ENCODE measurements at regions not wholly inside any gene's neighbourhood (a gene's known extent, or its start where the extent isn't known, plus 50 kb on each side); places are given as distances from the start of the nearest gene placed in this dataset.

DNA sequence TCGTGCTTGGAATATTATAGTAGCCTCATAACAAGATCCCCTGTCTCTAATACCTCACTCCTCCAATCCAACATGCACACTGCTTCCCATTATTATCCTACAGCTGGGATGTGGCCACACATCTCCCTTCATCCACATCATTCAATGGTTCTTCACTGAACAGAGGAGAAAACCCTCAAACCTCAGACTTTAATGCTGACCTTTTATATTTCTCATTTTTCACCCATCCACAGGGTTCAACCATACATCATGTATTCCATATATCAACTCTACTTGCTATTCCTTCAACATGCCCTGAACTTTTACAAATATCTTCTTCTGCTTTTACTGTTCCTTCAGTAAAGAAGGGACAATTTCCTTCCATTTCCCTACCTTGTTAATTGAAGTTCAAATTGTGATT lies 396.8 kb downstream of the TLE4 start:
- no peak for DNase-seq

DNA sequence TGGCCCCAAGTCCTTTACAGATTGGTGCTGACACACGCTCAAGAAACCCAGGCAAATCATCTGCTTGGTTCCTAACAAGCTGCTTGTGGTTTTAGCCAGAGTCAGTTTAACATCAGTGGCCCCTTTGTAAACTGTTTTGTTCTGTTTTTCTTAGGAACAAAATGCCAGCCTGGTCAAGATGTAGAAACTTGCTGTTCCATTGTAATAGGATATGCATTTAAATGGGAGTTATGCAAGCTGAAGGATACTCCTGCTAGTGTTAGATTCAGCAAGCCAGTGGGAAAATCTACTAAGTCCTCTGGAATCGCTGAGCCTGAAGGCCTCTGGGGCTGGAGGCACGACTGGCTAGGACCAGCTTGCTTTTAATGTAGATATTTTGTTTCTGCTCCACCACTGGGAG lies 391.1 kb downstream of the TLE4 start:
- no peak for DNase-seq

DNA sequence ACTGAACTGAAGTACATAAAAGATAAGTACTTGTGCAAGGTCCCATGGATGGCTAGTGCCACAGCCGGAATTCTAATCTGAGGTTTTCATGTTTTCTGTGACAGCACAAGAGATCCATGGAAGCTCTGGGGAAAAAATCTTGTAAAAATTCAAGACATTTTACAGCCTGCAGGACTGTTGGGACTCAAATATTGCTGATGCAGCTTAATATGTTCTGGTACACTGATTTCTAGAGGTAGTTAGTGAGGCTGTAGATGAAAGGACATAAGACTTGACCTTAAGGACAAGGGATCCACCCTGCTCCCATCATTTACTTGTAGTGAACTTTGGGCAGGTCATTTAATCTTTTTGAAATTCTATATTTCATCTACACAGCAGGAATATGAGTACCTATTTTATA lies 390.4 kb downstream of the TLE4 start:
- DNase-seq: no peak

DNA sequence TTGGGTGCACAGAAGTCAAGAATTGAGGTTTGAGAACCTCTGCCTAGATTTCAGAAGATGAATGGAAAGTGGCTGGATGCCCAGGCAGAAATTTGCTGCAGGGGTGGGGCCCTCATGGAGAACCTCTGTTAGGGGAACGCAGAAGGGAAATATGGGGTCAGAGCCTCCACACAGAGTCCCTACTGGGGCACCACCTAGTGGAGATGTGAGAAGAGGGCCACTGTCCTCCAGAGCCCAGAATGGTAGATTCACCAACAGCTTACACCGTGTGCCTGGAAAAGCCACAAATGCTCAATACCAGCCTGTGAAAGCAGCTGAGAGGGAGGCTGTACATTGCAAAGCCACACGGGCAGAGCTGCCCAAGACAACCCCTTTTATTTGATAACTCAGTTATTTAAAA lies 383.5 kb downstream of the TLE4 start:
- no peak for DNase-seq

DNA sequence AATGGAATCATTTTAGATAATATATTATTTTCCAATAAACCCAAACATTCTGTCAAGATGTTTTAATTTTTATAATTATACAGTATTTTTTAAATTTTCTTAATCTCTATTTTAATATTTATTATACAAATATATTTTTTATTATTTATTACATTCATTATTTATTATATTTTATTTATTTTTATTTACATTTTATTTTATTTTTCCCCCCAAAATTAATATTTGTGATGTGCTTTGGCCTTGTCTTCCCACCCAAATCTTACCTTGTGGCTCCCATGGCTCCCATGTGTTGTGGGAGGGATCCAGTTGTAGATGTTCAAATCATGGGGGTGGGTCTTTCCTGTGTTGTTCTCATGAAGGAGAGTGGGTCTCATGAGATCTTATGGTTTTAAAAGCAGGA lies 382.1 kb downstream of the TLE4 start:
- no peak for DNase-seq

DNA sequence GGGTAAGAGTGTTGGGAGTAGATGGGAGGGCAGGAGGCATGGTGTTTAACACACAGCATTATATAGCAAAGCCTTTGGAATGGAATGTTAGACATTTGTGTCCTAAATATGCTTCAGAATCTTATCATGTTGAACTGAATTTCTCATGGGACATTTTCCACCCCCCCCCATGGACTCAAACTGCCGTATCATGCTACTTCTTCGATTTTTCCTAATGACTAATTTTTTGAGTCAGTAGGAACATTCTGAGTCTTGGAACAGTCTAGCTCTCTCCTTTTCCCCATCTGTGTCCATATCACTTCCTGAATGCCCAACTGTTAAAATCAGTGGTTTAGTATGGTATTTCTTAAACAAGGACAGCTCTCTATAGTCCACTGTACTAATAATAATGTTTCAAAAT lies 380.6 kb downstream of the TLE4 start:
- DNase-seq: no peak

DNA sequence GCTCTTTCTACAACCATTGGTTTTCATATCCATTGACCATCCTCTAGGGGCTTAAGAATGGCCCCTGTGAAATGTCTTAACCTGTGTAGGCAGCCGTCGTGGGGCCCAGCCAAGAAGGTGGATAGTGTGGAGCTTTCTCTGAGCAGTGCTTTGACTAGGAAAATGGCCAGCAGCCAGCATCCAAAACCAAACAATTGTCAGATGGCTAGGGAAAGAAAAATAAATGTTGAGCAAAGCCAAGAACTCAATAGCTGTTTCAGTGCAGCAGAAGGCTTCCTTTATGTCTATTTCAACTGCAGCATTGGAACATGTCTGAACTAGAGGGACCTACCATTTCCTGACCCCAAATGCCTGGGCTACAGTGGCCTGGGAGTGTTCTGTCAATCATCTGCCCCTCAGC lies 374.9 kb downstream of the TLE4 start:
- DNase-seq: no peak

DNA sequence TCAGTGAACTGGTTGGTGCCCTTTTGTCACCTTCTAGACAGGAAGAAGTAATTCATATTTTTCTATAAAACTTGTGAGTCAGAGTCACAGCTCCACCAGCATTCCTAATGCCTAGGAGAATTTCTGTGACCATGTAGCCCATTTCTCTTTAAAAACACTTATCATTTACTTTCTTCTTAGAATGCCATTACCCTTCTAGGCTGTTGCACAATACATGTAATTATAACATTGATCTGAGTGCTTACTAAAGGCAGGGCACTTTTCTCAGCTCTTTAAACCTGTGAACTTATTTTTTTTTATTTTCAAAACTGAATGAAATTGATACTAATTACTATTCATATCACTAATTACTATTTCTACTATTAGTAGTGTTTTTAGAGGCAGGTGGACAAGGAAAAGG lies 373.7 kb downstream of the TLE4 start:
- no peak for DNase-seq

DNA sequence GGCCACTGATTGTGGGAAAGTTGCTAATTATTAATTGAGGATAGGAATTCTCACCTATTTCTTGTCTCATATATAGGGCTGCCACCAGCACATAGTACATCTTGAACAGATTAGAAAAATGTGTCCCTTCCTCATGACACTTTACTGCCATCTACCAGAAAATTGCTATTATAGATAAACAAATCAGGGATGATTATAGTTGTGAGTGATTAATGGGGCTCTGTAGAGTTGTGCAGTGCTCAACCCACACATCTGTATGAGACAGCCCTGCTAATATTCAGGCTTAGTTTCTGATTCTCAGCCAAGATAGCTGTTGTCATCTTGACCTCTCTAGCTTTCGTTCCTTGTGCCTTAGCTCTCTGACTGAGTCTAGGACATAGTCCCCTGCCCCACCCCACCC lies 373.3 kb downstream of the TLE4 start:
- DNase-seq: no peak

DNA sequence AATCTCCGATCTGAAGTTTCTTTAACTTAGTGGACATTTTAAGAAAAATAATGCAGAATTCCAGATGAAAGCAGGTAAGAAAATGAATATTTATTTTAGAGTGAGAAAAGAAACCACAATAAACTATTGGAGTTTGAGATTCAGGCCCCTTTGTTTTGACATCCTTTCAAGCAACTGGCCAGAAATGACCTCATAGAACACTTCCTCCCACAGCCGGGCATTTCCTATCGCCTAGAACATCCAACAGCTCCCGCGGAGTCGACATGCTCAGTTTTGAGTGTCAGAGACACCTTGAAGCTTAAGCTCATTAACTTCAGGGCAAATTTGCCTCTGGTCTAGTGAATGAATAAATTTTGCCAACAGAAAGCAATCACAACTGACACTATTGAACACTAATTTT lies 369.2 kb downstream of the TLE4 start:
- DNase-seq: no peak

DNA sequence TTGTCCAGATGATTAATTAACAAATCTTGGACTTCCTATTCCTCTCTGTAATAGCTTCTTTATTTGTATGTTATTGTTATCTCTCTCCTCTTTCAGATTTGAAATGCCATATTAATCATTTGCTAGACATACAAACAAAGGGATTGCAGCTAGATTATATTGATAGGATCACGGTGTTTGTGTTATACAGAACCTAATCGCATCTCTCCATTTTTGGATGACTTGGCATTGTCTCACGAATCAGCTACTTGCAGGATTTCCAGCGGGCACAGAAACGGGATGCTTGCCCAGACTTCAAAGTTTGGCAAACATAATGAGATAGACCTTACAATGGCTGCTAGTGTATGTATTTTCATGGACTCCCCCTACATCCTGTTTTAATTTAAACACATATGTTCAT lies 368.1 kb downstream of the TLE4 start:
- DNase-seq: no peak

DNA sequence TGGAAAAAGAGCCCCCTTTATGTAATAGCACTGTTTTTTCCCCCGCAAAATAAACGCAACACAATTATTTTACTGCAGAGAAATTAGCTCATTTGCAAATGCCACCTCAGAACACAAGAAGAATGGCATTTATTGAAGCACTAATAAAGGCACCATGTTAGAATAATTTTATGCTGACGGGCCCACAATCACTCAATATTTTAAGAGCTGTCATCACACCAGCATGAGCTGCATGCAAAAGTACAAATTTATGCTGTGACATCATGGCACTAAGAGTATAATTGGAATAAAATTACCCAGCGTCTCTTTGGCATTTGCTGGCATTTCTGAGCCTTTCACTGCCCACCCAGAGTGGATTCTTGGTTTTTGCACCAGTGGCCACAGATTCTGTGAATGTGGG lies 364.6 kb downstream of the TLE4 start:
- DNase-seq: no peak

DNA sequence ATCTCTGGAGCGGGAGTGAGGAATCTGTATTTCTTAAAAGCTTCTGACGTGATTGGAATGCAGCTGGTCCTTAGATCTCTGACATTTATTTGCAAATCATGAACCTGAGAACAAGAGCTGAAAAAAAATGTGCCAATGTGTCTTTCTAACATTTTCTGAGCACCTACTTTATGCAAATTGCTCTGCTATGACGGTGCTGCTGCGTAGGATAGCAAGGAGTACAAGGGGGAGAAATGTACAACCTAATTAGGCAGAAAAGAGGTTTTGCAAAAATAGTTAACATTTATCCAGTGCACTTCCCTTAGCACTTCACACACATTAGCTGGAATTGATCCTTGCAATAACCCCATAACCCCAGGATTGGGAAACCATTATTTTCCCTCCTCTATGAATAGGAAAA lies 357.5 kb downstream of the TLE4 start:
- DNase-seq: no peak

DNA sequence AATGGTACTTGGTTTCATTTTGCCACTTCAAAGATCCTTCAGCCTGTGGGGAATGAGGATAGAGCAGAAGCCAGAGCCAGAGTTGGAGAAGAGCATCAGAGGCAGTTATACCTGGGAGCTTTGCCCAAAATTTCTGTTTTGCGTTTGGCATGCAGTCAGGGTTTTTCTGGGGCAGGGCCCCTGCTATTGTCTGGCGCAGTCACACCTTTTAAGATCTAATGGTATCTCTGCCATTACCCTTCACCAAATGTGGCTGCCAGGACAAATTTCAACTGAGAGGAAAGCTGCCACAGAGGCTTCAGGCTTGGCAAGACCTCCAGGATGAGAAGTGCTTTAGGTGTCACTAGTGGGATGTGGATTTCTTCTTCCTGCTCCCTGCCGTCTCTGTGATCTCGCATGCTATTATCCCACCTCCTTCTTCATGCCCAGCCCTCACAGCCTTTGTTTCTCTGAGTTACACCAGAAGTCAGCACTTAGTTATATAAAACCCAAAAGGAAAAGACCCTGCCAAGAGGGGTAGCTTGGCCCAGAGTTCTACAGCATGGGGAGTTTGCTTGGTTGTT lies 357.0 kb downstream of the TLE4 start:
- no peak for DNase-seq

DNA sequence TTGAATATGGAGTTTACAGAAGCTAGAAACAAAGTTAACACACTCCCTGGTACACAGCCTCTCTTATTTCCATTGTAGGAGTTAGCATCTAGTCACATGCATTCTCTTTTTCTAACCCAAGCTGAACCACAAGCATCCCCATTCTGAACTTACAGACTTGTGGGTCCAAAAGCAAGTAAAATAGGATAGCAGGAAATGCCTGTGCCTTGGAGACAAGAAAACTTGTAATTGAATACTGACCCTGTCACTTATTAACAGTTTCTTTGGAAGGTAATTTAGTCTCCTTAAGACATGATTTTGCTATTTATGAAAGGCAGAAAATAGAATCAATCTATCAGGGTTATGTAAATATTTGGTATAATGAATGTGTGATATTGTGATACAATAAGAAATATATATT lies 353.6 kb downstream of the TLE4 start:
- no peak for DNase-seq

DNA sequence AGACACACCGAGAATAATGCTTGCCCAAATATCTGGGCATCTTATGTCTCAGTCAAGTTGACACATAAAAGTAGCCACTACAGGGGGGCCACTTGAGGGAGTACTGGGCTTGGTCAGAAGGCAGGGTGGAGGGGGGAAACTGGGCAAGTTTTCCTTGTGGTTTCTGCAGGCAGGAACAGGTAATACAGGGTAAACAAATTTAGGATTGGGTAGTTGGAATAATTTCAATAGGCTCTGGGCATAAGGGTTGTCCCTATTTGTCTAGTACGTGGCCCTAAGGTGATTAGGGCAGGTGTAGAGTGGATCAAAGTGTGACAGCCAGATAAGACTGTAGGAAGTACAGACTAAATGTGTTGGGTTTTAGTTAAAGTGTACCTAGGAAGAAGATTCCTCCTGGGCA lies 353.1 kb downstream of the TLE4 start:
- DNase-seq: no peak

DNA sequence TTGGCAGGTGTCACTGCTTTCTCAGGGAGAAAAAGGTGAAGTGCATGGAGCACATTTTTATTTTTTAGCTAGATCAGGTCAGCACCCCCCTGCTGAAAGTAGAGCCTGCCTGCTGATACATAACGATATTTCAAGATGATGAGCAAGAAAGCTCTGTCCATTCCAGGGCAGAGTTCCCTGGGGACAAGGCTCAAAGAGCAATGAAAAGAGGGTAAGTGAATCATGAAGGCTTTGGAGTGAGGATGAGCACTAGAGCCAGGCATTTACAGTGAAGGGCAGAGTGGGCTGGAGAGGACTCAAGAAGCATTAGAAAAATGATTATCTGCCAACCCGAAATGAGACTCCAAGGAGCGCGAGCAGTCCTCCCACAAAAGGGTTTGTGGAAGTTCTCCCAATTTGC lies 345.7 kb downstream of the TLE4 start:
- DNase-seq: no peak

DNA sequence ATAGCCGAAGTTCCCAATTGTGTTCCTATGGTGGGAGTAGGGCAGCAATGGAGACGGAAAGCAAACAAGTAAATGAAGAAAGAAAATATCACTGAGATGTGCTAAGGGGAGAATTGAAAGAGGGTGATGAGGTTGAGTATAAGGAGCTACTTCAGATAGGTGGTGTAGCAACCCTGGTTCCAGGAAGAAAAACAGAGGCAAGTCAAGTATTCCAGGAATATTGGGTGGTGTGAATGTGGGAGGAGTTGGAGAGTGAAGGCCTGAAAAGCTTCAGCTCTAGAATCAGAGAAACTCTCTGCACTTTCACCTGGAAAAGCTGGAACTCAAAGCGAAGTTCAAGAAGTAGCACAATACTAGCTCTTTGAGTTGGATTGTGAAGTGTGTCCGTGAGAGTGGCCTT lies 342.1 kb downstream of the TLE4 start:
- no peak for DNase-seq

DNA sequence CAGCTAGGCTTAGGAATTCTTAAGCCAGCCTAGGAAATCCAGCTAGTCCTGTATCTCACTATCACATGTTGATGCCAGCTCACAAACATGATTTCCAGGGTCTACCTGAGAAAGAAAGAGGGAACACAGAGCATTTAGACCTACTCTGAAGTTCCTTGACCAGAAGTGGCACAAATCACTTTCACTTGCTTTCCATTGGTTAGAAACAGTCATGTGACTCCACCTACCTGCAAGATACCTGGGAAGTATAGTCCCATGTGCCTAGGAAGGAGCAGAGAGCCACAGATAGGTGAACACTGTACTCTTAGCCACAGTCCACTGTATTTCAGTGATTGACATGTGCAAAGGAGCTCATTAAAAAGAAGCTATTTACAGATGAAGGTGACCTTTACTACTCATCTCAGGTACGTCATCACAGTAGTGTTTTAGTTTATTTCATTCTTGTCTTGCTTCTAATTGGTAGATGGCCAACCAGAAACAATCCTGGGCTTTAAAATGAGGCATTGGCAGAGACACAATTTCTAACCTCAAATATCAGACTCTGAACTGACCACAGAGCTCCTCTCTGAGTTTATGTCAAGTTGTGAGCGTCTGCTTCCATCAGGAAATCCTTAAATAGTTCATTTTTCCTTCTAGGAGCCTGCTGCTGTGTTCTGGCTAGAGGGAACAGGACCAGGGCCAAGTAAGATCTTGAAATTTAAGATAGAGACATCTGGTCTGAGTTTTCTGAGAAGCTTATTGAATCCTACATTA lies 340.7 kb downstream of the TLE4 start:
- no peak for DNase-seq

DNA sequence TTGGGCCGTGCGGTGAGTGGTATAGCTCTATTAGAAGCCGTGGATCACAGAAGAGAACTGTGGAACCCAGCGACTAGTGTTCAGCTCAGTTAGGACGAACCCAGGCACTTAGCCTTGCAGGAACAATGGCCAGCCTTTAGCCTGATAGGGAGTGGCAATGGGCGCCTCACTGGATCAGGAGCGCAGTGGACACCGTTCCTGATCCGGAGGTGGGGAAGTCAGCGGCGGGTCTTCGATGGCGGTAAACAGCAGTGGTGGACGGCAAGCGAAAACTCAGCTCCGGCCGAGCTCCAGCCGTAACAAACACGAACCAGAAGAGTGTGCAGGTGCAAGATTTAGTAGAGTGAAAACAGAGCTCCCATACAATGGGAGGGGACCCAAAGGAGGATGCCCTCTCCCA lies 340.0 kb downstream of the TLE4 start:
- no peak for DNase-seq

DNA sequence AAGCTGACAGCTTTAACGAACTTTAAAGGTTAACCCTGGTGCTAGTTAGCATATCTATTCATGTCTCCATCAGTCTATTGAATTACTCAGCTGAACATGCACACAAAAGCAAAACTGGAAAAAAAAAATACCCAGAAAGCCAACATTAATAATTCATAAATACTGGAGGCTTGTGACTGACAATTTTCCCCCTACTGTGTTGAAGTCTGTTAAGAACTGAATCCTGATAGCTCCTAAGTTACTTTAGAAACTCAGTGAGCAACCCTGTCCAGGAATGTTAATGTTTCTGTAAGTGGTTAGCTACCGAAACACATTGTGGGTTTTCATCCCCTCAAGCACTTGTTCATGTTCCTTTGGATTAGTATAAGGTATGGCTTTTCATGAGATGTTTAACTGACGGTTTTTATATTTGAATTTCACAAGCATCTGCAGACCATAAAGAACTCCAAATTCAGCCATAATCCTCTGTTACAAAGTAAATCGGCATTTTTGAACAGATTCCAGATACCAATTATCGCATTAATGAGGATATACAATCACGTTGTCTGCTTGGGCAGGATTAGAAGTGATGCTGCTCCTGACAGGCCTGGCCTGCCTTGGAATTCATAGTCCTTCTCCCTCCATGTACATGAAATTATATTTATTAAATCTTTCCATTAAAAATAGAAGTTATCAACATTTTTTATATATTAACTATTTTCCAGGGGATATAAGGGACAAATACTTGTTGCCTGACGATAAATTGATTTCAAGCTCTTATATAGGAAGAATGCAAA lies 331.2 kb downstream of the TLE4 start:
- no peak for DNase-seq

DNA sequence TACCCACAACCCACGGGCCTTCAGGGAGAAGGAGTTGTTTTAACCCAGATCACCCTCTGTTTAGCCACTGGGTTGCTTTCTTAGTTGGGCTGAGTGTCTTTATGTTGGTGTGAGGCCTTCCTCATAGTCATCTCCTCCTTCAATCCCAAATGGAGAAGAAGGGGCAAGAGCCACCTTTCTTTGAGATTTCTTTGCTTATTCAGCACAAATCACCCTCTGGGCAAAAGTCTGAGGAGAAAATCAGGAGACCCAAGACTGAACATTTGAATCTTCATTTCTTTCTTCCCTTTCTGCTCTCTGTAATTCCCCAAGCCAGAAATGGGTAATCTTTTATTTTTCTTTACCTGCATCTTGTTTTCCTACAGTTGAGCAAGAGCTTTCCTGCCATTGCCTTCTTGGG lies 329.0 kb downstream of the TLE4 start:
- DNase-seq: no peak

DNA sequence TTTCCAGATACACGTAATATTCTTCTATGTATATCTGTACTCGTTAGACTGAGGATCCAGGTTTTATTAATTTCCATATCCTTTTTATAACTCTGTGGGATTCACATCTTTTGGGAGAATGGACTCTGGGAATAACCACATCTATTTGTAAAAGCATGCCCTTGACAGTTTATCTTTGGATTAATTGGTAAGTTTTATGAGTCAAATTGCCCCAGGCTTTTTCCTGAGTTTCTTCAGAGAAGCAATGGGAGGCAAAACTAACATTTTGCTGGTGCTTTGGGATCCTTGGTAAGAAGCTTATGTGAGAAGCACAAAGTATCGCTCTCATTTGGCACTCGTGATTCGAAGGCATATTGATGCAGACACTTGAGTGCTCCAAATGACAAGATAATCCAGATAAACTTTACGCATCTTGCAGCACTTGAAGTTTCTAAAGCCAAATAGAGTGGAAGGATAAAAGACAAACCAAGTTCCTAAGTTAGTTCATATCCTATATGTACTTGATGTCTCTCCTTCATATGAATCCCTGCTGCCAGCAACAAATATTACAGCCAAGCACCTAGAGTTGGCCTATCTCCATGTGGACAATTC lies 324.7 kb downstream of the TLE4 start:
- no peak for DNase-seq

DNA sequence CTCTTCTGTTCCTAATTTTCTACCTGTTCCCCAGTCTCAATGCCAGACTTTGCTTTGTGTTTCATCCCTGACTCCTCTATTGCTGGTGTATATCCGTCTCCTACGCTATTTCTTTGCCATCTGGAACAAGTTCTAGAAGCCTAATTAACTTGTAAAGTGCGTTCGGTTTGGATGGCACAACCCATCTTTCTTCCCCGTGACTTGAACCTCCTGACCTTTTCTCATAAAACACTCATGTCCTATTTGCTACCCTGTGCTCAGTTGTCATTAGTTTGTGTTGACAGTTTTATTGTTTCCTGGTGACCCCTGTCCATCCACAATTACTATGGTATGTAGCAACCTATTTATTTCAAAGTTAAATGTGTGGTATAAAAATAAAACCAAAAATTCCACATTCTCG lies 323.5 kb downstream of the TLE4 start:
- DNase-seq: no peak

Measured in SHP77 (cell line).